Mesendoderm (in vitro differentiated cells): ENCODE measurements at regions not wholly inside any gene's neighbourhood (a gene's known extent, or its start where the extent isn't known, plus 50 kb on each side); places are given as distances from the start of the nearest gene placed in this dataset.
A peak's percentile ranks its signal among the peaks of the same experiment; 100 is the strongest.
"Not testable (repeated sequence)": the region's sequence is repeated elsewhere in the genome, so short reads cannot be mapped to it uniquely, and the experiment has no call there.

Experiments used
- DNase-seq: peaks from one replicate; pipeline ENCODE4 v3.0.0; 2013
- H2AK5ac ChIP-seq: 2 replicates; pipeline ENCODE4 v1.6.1; 2013; ENCODE audit warnings: low read length, inconsistent platforms
- H2BK120ac ChIP-seq: 2 replicates; pipeline ENCODE4 v1.6.1; 2013; ENCODE audit warnings: low read depth, mild to moderate bottlenecking, low read length, moderate library complexity, mixed read lengths
- H2BK15ac ChIP-seq: replicated peaks from 2 replicates; pipeline ENCODE4 v1.6.1; 2013; ENCODE audit warnings: low read depth, mild to moderate bottlenecking, moderate library complexity
- H2BK5ac ChIP-seq: 2 replicates; pipeline ENCODE4 v1.6.1; 2013; ENCODE audit warnings: low read length, inconsistent platforms
- H3K18ac ChIP-seq: 2 replicates; pipeline ENCODE4 v1.6.1; 2013; ENCODE audit warnings: mild to moderate bottlenecking, low read length, mixed read lengths
- H3K23ac ChIP-seq: one replicate; pipeline ENCODE4 v1.6.1; 2013; ENCODE audit warnings: low read length
- H3K27ac ChIP-seq: 2 replicates; pipeline ENCODE4 v1.5.1; 2013; ENCODE audit warnings: low read depth, mild to moderate bottlenecking, inconsistent platforms, low read length, moderate library complexity
- H3K27me3 ChIP-seq: 2 replicates; pipeline ENCODE4 v1.6.1; 2013; ENCODE audit warnings: low read length, control low read depth, mild to moderate bottlenecking, inconsistent platforms; ENCODE audit not compliant: insufficient read depth, poor library complexity
- H3K36me3 ChIP-seq: 2 replicates; pipeline ENCODE4 v1.6.1; 2013; ENCODE audit warnings: low read length, inconsistent platforms; ENCODE audit not compliant: control insufficient read depth, insufficient read depth
- H3K4ac ChIP-seq: one replicate; pipeline ENCODE4 v1.6.1; 2013; ENCODE audit warnings: low read depth, mild to moderate bottlenecking, low read length, moderate library complexity
- H3K4me1 ChIP-seq: 2 replicates; pipeline ENCODE4 v1.6.1; 2013; ENCODE audit warnings: low read depth, low read length, inconsistent platforms; ENCODE audit not compliant: control insufficient read depth
- H3K4me2 ChIP-seq: 2 replicates; pipeline ENCODE4 v1.6.1; 2013; ENCODE audit warnings: low read length
- H3K4me3 ChIP-seq: 2 replicates; pipeline ENCODE4 v1.5.1; 2013; ENCODE audit warnings: mild to moderate bottlenecking, low read length
- H3K56ac ChIP-seq: one replicate; pipeline ENCODE4 v1.6.1; 2013; ENCODE audit warnings: low read length
- H3K79me1 ChIP-seq: 2 replicates; pipeline ENCODE4 v1.6.1; 2013; ENCODE audit warnings: low read length, inconsistent platforms
- H3K79me2 ChIP-seq: 2 replicates; pipeline ENCODE4 v1.6.1; 2013; ENCODE audit warnings: mild to moderate bottlenecking, low read length; ENCODE audit not compliant: control insufficient read depth, insufficient read depth
- H3K9ac ChIP-seq: 2 replicates; pipeline ENCODE4 v1.6.1; 2013; ENCODE audit warnings: low read length, inconsistent platforms
- H4K5ac ChIP-seq: one replicate; pipeline ENCODE4 v1.6.1; 2013; ENCODE audit warnings: low read length
- H4K8ac ChIP-seq: one replicate; pipeline ENCODE4 v1.6.1; 2013; ENCODE audit warnings: low read depth, mild to moderate bottlenecking, control low read depth, low read length, moderate library complexity
- WGBS: extraction: QIAGEN DNeasy Blood & Tissue Kit; methylation state at CpG from one replicate; pipeline ENCODE4 v1.1.7; 2013; ENCODE audit warnings: low lambda C conversion rate, missing lambda C conversion rate; ENCODE audit not compliant: insufficient coverage; ENCODE audit errors: extremely low coverage; 5-methylcytosine and 5-hydroxymethylcytosine counted together

DNA sequence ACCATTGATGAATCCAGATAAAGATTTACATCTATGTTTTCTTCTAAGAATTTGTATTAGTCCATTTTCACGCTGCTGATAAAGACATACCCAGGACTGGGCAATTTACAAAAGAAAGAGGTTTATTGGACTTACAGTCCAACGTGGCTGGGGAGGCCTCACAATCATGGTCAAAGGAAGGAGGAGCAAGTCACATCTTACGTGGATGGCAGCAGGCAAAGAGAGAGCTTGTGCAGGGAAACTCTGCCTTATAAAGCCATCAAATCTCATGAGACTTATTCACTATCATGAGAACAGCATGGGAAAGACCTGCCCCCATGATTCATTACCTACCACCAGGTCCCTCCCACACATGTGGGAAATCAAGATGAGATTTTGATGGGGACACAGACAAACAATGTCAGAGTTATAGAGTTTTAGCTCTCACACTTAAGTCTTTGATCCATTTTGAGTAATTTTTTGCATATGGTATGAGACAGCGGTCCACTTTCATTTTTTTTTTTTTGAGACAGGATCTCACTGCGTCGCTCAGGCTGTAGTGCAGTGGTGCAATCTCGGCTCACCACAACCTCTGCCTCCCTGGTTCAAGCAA is 53.5 kb upstream of the JADE2 start:
- H3K23ac ChIP-seq, H2BK5ac ChIP-seq, H3K36me3 ChIP-seq, H3K4ac ChIP-seq, H2AK5ac ChIP-seq, H2BK120ac ChIP-seq, H3K79me2 ChIP-seq, H4K5ac ChIP-seq, H3K79me1 ChIP-seq, H3K27ac ChIP-seq, H3K27me3 ChIP-seq, H4K8ac ChIP-seq, H3K9ac ChIP-seq, H3K4me1 ChIP-seq, H2BK15ac ChIP-seq, H3K18ac ChIP-seq, DNase-seq, H3K56ac ChIP-seq, H3K4me2 ChIP-seq, H3K4me3 ChIP-seq: not testable (repeated sequence)
- WGBS, result no CpG with 5 or more reads among the region's 7 CpGs

DNA sequence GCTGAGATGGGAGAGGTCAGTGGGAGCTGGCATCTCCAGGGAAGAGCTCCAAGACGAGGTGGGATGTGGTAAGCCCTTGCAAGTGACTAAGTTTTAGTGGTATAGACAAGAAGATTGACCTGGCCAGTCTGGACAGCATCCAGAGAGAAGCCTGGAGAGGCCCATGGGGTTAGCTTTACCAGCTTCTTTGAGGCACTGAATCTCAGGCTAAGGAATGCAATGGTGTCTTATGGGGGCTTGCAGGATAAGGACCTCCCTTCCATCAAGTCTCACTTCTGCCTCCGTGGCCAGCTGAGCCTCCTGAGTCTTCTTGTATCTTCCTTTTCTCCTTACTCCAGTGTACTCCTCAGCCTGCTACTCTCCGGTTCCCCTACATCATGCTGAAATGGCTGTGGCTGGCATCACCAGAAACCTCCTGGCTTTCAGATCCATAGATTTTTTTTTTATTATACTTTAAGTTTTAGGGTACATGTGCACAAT is 56.5 kb upstream of the JADE2 start:
- Histone ChIP-seq H3K56ac (no peak overlapping the region), H3K18ac (no peak overlapping the region), H3K36me3 (no peaks in the 10 kb centered on the region), H3K4ac (no peak overlapping the region), H3K4me1 (peaks cover 4% of the 10 kb centered on the region), H4K5ac (no peak overlapping the region), H3K27me3 (no peaks in the 10 kb centered on the region), H2BK15ac (no peak overlapping the region), H3K79me2 (no peaks in the 10 kb centered on the region), H2BK5ac (no peak overlapping the region), H2AK5ac (no peak overlapping the region), H3K23ac (no peak overlapping the region), H3K79me1 (no peaks in the 10 kb centered on the region), H3K4me2 (no peak overlapping the region), H3K27ac (no peak overlapping the region), H2BK120ac (no peak overlapping the region), H3K9ac (no peak overlapping the region), H4K8ac (no peak overlapping the region), H3K4me3 (no peak overlapping the region)
- WGBS, result no CpG with 5 or more reads among the region's 3 CpGs
- no peak for DNase-seq

DNA sequence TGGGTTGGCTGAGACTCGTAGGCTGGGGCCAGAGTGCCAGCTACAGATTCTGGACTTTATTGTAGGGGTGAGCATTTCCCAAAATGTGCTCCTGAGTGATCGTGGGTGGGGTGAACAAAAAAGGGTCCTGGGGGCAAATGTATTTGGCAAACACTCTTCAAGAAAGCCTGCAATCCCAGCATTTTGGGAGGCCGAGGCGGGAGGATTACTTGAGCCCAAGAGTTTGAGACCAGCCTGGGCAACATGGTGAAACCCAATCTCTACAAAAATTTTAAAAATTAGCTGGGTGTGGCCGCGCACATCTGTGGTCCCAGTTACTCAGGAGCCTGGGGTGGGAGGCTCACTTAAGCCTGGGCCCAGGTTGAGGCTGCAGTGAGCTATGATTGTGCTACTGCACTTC is 55.5 kb upstream of the CDKN2AIPNL start:
- Histone ChIP-seq H3K27me3 (no peaks in the 10 kb centered on the region), H4K5ac (no peak overlapping the region), H3K9ac (peak overlapping the region; percentile 58), H3K23ac (no peak overlapping the region), H3K79me2 (no peaks in the 10 kb centered on the region), H3K4me3 (no peak overlapping the region), H2BK5ac (peak overlapping the region; percentile 79), H3K4ac (no peak overlapping the region), H2BK15ac (no peak overlapping the region), H2AK5ac (peak overlapping the region; percentile 73), H3K4me1 (peaks cover 4% of the 10 kb centered on the region), H3K4me2 (no peak overlapping the region), H3K36me3 (no peaks in the 10 kb centered on the region), H3K56ac (peak overlapping the region; percentile 89), H3K79me1 (no peaks in the 10 kb centered on the region), H3K27ac (peak overlapping the region; percentile 15), H4K8ac (no peak overlapping the region), H2BK120ac (no peak overlapping the region), H3K18ac (peak overlapping the region; percentile 3)
- no CpG with 5 or more reads among the region's 6 CpGs for WGBS
- no peak for DNase-seq

DNA sequence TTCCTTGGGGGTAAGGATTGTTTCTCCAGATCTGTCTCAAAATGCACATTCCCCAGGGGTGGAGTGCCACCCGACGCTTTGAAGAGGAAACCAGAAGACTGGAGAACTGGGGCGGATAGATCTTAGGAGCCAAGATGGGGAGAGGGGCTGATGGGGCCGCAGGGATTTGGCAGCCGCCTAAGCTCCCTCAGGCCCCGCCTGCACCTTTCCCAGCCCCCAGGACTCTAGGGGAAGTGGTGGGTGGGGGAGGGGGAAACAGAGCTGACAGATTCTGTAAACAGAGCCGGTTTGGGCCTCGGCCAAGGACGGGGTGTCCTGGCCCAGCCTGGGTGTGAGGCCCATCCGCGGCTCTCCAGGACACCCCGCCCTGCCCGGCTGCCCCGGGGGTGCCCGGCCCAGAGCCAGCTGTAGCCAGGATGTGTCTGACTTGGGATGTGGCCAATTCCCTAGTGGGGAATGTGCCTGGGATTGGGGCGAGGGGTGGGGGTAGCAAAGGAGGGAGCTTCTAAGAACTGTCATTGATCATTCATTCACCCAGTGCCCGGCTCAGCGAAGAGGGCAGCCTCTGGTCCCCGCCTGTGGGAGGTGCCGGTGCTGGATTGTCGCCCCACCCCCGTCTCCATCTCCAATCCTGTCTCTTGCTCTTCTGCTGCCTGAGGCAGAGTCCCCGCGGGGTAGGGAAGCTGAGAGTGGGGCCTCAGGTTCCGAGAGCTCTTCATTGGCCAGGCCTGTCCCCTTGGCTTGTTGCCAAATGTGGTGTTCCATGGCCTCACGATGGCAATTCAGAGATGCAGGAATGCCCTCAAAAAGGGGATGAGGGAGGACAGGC is 54.8 kb upstream of the CDKN2AIPNL start:
- Histone ChIP-seq H4K8ac (no peak overlapping the region), H3K9ac (peak overlapping the region; percentile 93), H3K4ac (peak overlapping the region; percentile 93), H3K18ac (peak overlapping the region; percentile 95), H3K56ac (peak overlapping the region; percentile 89), H3K27ac (peak overlapping the region; percentile 96), H3K4me1 (peaks cover 4% of the 10 kb centered on the region), H3K4me3 (peak overlapping the region; percentile 61), H3K4me2 (peak overlapping the region; percentile 46), H2BK15ac (no peak overlapping the region), H2BK120ac (peak overlapping the region; percentile 32), H3K27me3 (no peaks in the 10 kb centered on the region), H2BK5ac (peak overlapping the region; percentile 79), H3K79me1 (no peaks in the 10 kb centered on the region), H3K36me3 (no peaks in the 10 kb centered on the region), H4K5ac (no peak overlapping the region), H3K23ac (no peak overlapping the region), H2AK5ac (peak overlapping the region; percentile 73), H3K79me2 (no peaks in the 10 kb centered on the region)
- DNase-seq, result peak; percentile 97
- no CpG with 5 or more reads among the region's 26 CpGs for WGBS

DNA sequence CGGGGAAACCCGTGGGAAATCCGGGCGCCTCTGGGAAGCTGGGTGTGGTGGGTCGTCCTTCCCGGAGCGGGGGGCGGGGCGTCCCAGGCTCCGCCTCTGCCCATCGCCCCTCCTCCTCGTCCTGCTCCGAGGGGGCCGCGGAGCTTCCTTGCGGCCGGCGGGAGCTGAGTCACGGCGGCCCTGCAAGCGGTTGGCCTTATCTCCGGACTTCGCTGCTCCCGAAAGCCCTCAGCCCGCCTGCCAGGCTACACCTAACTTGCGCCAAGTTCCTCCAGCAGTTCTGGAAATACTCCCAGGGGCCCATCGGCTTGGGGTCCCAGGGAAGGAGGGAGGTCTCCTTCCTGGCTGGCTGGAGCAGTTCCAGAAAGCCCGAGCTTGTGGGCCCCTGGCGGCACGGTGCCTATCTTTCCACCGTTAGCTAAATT is 54.1 kb upstream of the CDKN2AIPNL start:
- Histone ChIP-seq H3K79me1 (no peaks in the 10 kb centered on the region), H3K36me3 (no peaks in the 10 kb centered on the region), H3K27ac (peak overlapping the region; percentile 96), H4K8ac (no peak overlapping the region), H4K5ac (no peak overlapping the region), H3K56ac (peak overlapping the region; percentile 88), H3K27me3 (no peaks in the 10 kb centered on the region), H3K23ac (no peak overlapping the region), H2BK15ac (no peak overlapping the region), H3K4ac (peak overlapping the region; percentile 93), H3K79me2 (no peaks in the 10 kb centered on the region), H2AK5ac (no peak overlapping the region), H3K9ac (peak overlapping the region; percentile 93), H2BK120ac (peak overlapping the region; percentile 32), H3K4me2 (peak overlapping the region; percentile 31), H3K4me1 (peaks cover 4% of the 10 kb centered on the region), H3K4me3 (peak overlapping the region; percentile 61), H3K18ac (peak overlapping the region; percentile 95), H2BK5ac (peak overlapping the region; percentile 37)
- peak; percentile 94 for DNase-seq
- WGBS, result no CpG with 5 or more reads among the region's 31 CpGs
